NCI-H524 (cell line): ENCODE measurements at regions not wholly inside any gene's neighbourhood (a gene's known extent, or its start where the extent isn't known, plus 50 kb on each side); places are given as distances from the start of the nearest gene placed in this dataset.
"Not testable (repeated sequence)": the region's sequence is repeated elsewhere in the genome, so short reads cannot be mapped to it uniquely, and the experiment has no call there.

ENCODE experiments used
- DNase-seq, 2 experiments: peaks; one replicate each; lab custom pipeline; 2025; lab: John Stamatoyannopoulos, UW

GRCh38 chr16:50497592-50497991, 50.6 kb upstream of the NKD1 start:
- DNase-seq = no peak

- no peak for DNase-seq
Measured at GRCh38 chr16:50496990-50497389, 51.2 kb upstream of the NKD1 start.

- no peak for DNase-seq
Measured at GRCh38 chr16:50495673-50496072, 52.5 kb upstream of the NKD1 start.

- no peak for DNase-seq
Measured at GRCh38 chr16:50494501-50495491, 53.4 kb upstream of the NKD1 start.

GRCh38 chr16:50491516-50491915, 56.7 kb upstream of the NKD1 start:
- DNase-seq = no peak

- no peak for DNase-seq
Measured at GRCh38 chr16:50490828-50491227, 57.4 kb upstream of the NKD1 start.

GRCh38 chr16:50489182-50489581, 59.0 kb upstream of the NKD1 start:
- no peak for DNase-seq

GRCh38 chr16:50487528-50487927, 60.7 kb upstream of the NKD1 start:
- no peak for DNase-seq

- not testable (repeated sequence) for DNase-seq
Measured at GRCh38 chr16:50486162-50486561, 62.0 kb upstream of the NKD1 start.

- DNase-seq = no peak
Measured at GRCh38 chr16:50485232-50485631, 63.0 kb upstream of the NKD1 start.

- no peak for DNase-seq
Measured at GRCh38 chr16:50482271-50482670, 65.9 kb upstream of the NKD1 start.

GRCh38 chr16:50480206-50480605, 68.0 kb upstream of the NKD1 start:
- DNase-seq = no peak

- DNase-seq = no peak
Measured at GRCh38 chr16:50479771-50480170, 68.4 kb upstream of the NKD1 start.

GRCh38 chr16:50478773-50479149, 69.4 kb upstream of the NKD1 start:
- peak in 1 of 2 experiments; percentile 21 for DNase-seq

GRCh38 chr16:50478075-50478772, 70.0 kb upstream of the NKD1 start:
- no peak for DNase-seq

- no peak for DNase-seq
Measured at GRCh38 chr16:50476486-50477255, 71.5 kb upstream of the NKD1 start.

- DNase-seq = no peak
Measured at GRCh38 chr16:50475170-50475569, 73.0 kb upstream of the NKD1 start.

GRCh38 chr16:50474138-50474537, 74.1 kb upstream of the NKD1 start:
- no peak for DNase-seq

- no peak for DNase-seq
Measured at GRCh38 chr16:50473356-50473945, 74.7 kb upstream of the NKD1 start.

GRCh38 chr16:50472472-50472871, 75.7 kb upstream of the NKD1 start:
- no peak for DNase-seq

- no peak for DNase-seq
Measured at GRCh38 chr16:50470687-50471086, 77.5 kb upstream of the NKD1 start.

GRCh38 chr16:50469744-50470321, 78.4 kb upstream of the NKD1 start:
- no peak for DNase-seq
